IMR-90 (cell line): ENCODE measurements at regions not wholly inside any gene's neighbourhood (a gene's known extent, or its start where the extent isn't known, plus 50 kb on each side); places are given as distances from the start of the nearest gene placed in this dataset.

Source experiments
- ATAC-seq: fragments of 200-7000 bp; cut with Tn5 transposase; 2 replicates; pipeline ENCODE4 v1.9.1; 2020; ENCODE audit warnings: low read depth, mild to moderate bottlenecking, moderate library complexity
- BruUV-seq: library from RNA; stranded (reverse); fragments of 400-500 nt; replicated peaks from 2 replicates; lab custom pipeline; 2021; lab: Mats Ljungman, UMichigan
- CTCF ChIA-PET: fragments of 300-600 bp; formaldehyde crosslinking; extraction: SDS; loops from one replicate; lab custom pipeline; 2021; ENCODE audit warnings: antibody characterized with exemption; lab: Yijun Ruan, JAX
- POLR2A ChIA-PET: fragments of 300-600 bp; sonication (Branson Sonifier 250); formaldehyde crosslinking; loops from one replicate; lab custom pipeline; 2022; ENCODE audit warnings: antibody characterized with exemption; ENCODE audit not compliant: unreplicated experiment; lab: Charles Lee
- DNase-seq: peaks from one replicate; pipeline ENCODE4 v3.0.0; 2013
- H2AFZ ChIP-seq: replicated peaks from 2 replicates; pipeline ENCODE3; 2013; ENCODE audit warnings: low read length, mild to moderate bottlenecking; ENCODE audit not compliant: poor library complexity
- H2AK5ac ChIP-seq: 2 replicates; pipeline ENCODE4 v1.6.1; 2013; ENCODE audit warnings: low read depth, low read length, inconsistent platforms
- H2AK9ac ChIP-seq: replicated peaks from 2 replicates; pipeline ENCODE3; 2013; ENCODE audit warnings: mild to moderate bottlenecking, low read depth, low read length, moderate library complexity; ENCODE audit not compliant: poor library complexity
- H2BK120ac ChIP-seq: 2 replicates; pipeline ENCODE4 v1.6.1; 2013; ENCODE audit warnings: low read depth, low read length, inconsistent platforms
- H2BK15ac ChIP-seq: 3 replicates; pipeline ENCODE4 v1.6.1; 2013; ENCODE audit warnings: low read depth, low read length, inconsistent platforms
- H2BK20ac ChIP-seq: 2 replicates; pipeline ENCODE4 v1.6.1; 2013; ENCODE audit warnings: low read depth, mild to moderate bottlenecking, inconsistent platforms, low read length, moderate library complexity
- H2BK5ac ChIP-seq: 2 replicates; pipeline ENCODE4 v1.6.1; 2013; ENCODE audit warnings: mild to moderate bottlenecking, low read depth, low read length, inconsistent platforms; ENCODE audit not compliant: poor library complexity, severe bottlenecking
- H3K14ac ChIP-seq: replicated peaks from 2 replicates; pipeline ENCODE4 v1.6.1; 2013; ENCODE audit warnings: low read depth, low read length, inconsistent platforms
- H3K18ac ChIP-seq: 2 replicates; pipeline ENCODE4 v1.6.1; 2013; ENCODE audit warnings: low read depth, low read length, control low read depth
- H3K23ac ChIP-seq: 2 replicates; pipeline ENCODE4 v1.6.1; 2013; ENCODE audit warnings: low read depth, low read length, inconsistent platforms
- H3K27ac ChIP-seq: 2 replicates; pipeline ENCODE4 v1.5.1; 2013; ENCODE audit warnings: mild to moderate bottlenecking, control low read depth, low read length; ENCODE audit not compliant: insufficient read depth
- H3K27me3 ChIP-seq: 2 replicates; pipeline ENCODE4 v1.6.1; 2013; ENCODE audit warnings: low read length; ENCODE audit not compliant: control insufficient read depth, insufficient read depth
- H3K36me3 ChIP-seq: 2 replicates; pipeline ENCODE4 v1.6.1; 2013; ENCODE audit warnings: low read length, mixed read lengths; ENCODE audit not compliant: control insufficient read depth, insufficient read depth
- H3K4ac ChIP-seq: 2 replicates; pipeline ENCODE4 v1.6.1; 2013; ENCODE audit warnings: low read depth, low read length, inconsistent platforms
- H3K4me1 ChIP-seq: 2 replicates; pipeline ENCODE4 v1.6.1; 2013; ENCODE audit warnings: low read length, mixed read lengths; ENCODE audit not compliant: control insufficient read depth, insufficient read depth
- H3K4me2 ChIP-seq: 2 replicates; pipeline ENCODE4 v1.6.1; 2013; ENCODE audit warnings: low read depth, mild to moderate bottlenecking, control low read depth, low read length, moderate library complexity
- H3K4me3 ChIP-seq: 2 replicates; pipeline ENCODE4 v1.5.1; 2013; ENCODE audit warnings: low read depth, mild to moderate bottlenecking, control low read depth, low read length, moderate library complexity; ENCODE audit not compliant: insufficient read depth
- H3K56ac ChIP-seq: 2 replicates; pipeline ENCODE4 v1.6.1; 2013; ENCODE audit warnings: low read length, inconsistent platforms; ENCODE audit not compliant: insufficient read depth; ENCODE audit errors: extremely low read depth
- H3K79me1 ChIP-seq, 2 experiments: 2 replicates each; pipeline ENCODE4 v1.6.1; 2013; ENCODE audit warnings: low read length in 2 of 2, inconsistent platforms in 1 of 2, low read depth in 1 of 2
- H3K9ac ChIP-seq: 2 replicates; pipeline ENCODE4 v1.6.1; 2013; ENCODE audit warnings: low read depth, low read length, control low read depth
- H3K9me1 ChIP-seq: 2 replicates; pipeline ENCODE4 v1.6.1; 2013; ENCODE audit warnings: low read length, inconsistent platforms; ENCODE audit not compliant: insufficient read depth
- H3K9me3 ChIP-seq: 2 replicates; pipeline ENCODE4 v1.6.1; 2013; ENCODE audit warnings: low read length; ENCODE audit not compliant: control insufficient read depth, insufficient read depth
- H4K20me1 ChIP-seq: 2 replicates; pipeline ENCODE4 v1.6.1; 2013; ENCODE audit warnings: low read length, inconsistent platforms; ENCODE audit not compliant: insufficient read depth
- H4K5ac ChIP-seq: 2 replicates; pipeline ENCODE4 v1.6.1; 2013; ENCODE audit warnings: mild to moderate bottlenecking, low read depth, low read length, control low read depth
- H4K8ac ChIP-seq, 2 experiments: 2 replicates each; pipeline ENCODE4 v1.6.1; 2013; ENCODE audit warnings: low read depth in 2 of 2, low read length in 2 of 2, control low read depth in 1 of 2, inconsistent platforms in 1 of 2
- H4K91ac ChIP-seq: 2 replicates; pipeline ENCODE4 v1.6.1; 2013; ENCODE audit warnings: low read depth, low read length, inconsistent platforms; ENCODE audit not compliant: insufficient read depth
- BHLHE40 ChIP-seq: fragments of 150-350 bp; IDR thresholded peaks from 2 replicates; pipeline ENCODE4 v1.6.1; 2016; ENCODE audit warnings: mild to moderate bottlenecking, low read depth, low read length
- CEBPB ChIP-seq: IDR thresholded peaks from 2 replicates; pipeline ENCODE4 v1.6.1; 2012; ENCODE audit warnings: low read depth, low read length, improper control_type of control experiment
- CHD1 ChIP-seq: IDR thresholded peaks from 2 replicates; pipeline ENCODE4 v1.6.1; 2012; ENCODE audit warnings: low read depth, low read length, improper control_type of control experiment
- CTCF ChIP-seq: conservative IDR thresholded peaks from 2 replicates; pipeline ENCODE4 v1.5.1; 2012; ENCODE audit warnings: mild to moderate bottlenecking, low read depth, low read length, improper control_type of control experiment
- ELK1 ChIP-seq: fragments of 150-350 bp; IDR thresholded peaks from 2 replicates; pipeline ENCODE4 v1.6.1; 2016; ENCODE audit warnings: low read depth, mild to moderate bottlenecking, low read length, moderate library complexity, borderline replicate concordance
- FOS ChIP-seq: fragments of 150-350 bp; IDR thresholded peaks from 2 replicates; pipeline ENCODE4 v1.6.1; 2016; ENCODE audit warnings: low read depth, low read length
- MAFK ChIP-seq: IDR thresholded peaks from 2 replicates; pipeline ENCODE4 v1.6.1; 2012; ENCODE audit warnings: low read depth, low read length, improper control_type of control experiment
- MAZ ChIP-seq: IDR thresholded peaks from 2 replicates; pipeline ENCODE4 v1.6.1; 2012; ENCODE audit warnings: low read depth, mild to moderate bottlenecking, low read length, improper control_type of control experiment, moderate library complexity, borderline replicate concordance
- MXI1 ChIP-seq: IDR thresholded peaks from 2 replicates; pipeline ENCODE4 v1.6.1; 2012; ENCODE audit warnings: low read depth, mild to moderate bottlenecking, low read length, moderate library complexity, borderline replicate concordance
- NFE2L2 ChIP-seq: fragments of 150-350 bp; IDR thresholded peaks from 2 replicates; pipeline ENCODE4 v1.6.1; 2016; ENCODE audit warnings: low read depth, mild to moderate bottlenecking, low read length
- POLR2A ChIP-seq: IDR thresholded peaks from 2 replicates; pipeline ENCODE4 v1.6.1; 2012; ENCODE audit warnings: mild to moderate bottlenecking, low read depth, low read length
- RAD21 ChIP-seq: IDR thresholded peaks from 2 replicates; pipeline ENCODE4 v1.6.1; 2012; ENCODE audit warnings: low read length, improper control_type of control experiment
- RCOR1 ChIP-seq: IDR thresholded peaks from 2 replicates; pipeline ENCODE4 v1.6.1; 2012; ENCODE audit warnings: mild to moderate bottlenecking, low read length, improper control_type of control experiment; ENCODE audit not compliant: insufficient replicate concordance
- RFX5 ChIP-seq: IDR thresholded peaks from 2 replicates; pipeline ENCODE4 v1.8.0; 2012; ENCODE audit warnings: low read depth, mild to moderate bottlenecking, low read length, moderate library complexity
- SMC3 ChIP-seq: fragments of 150-350 bp; IDR thresholded peaks from 2 replicates; pipeline ENCODE4 v1.6.1; 2016; ENCODE audit warnings: low read depth, mild to moderate bottlenecking, antibody characterized with exemption, low read length, moderate library complexity
- USF2 ChIP-seq: fragments of 150-350 bp; IDR thresholded peaks from 2 replicates; pipeline ENCODE4 v1.6.1; 2017; ENCODE audit warnings: mild to moderate bottlenecking, antibody characterized with exemption, low read length, low read depth
- WGBS, 2 experiments: methylation state at CpG; one replicate each; pipeline versions ENCODE4 v1.1.5 to v1.1.7; 2013; ENCODE audit warnings: missing lambda C conversion rate in 2 of 2; ENCODE audit not compliant: insufficient read length in 1 of 2; ENCODE audit errors: extremely low coverage in 2 of 2; 5-methylcytosine and 5-hydroxymethylcytosine counted together
- dilution Hi-C: fragments of 300-500 bp; cut with HindIII; formaldehyde crosslinking; loops from one replicate; pipeline ENCODE4 v1.14.3; 2018; ENCODE audit warnings: low sequenced_read_pairs; ENCODE audit not compliant: unreplicated experiment
- in situ Hi-C: fragments of 300-500 bp; cut with MboI; formaldehyde crosslinking; loops from 3 replicates; pipeline ENCODE4 v1.14.3; 2019; ENCODE audit warnings: low sequenced_read_pairs, inconsistent platforms, mixed read lengths
- intact Hi-C: fragments of 100-400 bp; cut with micrococcal nuclease; formaldehyde crosslinking; loops from 2 replicates; pipeline ENCODE4 v1.10.0; 2022

GRCh38 chr18:68448736-68449135 lies 266.2 kb downstream of the TMX3 start:
- ChIA-PET POLR2A (no interaction called here), CTCF (no interaction called here)
- peak overlapping the region; percentile 80; the same call in 1 of the 2 replicates for H3K4ac ChIP-seq
- H3K18ac ChIP-seq: peak overlapping the region; percentile 99; the same call in 1 of the 2 replicates
- peak; percentile 86 for DNase-seq
- H3K36me3 ChIP-seq: no peaks in the 10 kb centered on the region
- intact Hi-C loops (no loop called here), in situ Hi-C loops (no loop called here), dilution Hi-C loops (no loop called here)
- WGBS, 2 experiments: no CpG with 5 or more reads among the region's 1 CpG
- BruUV-seq: no TSS peak
- peak overlapping the region in 1 of 2 experiments; percentile 75; a peak in 2 of 4 replicates for H4K8ac ChIP-seq
- no peak for TF ChIP-seq USF2
- TF ChIP-seq POLR2A: no peak
- no peak for TF ChIP-seq CTCF
- no peak for TF ChIP-seq SMC3
- TF ChIP-seq CHD1: no peak
- TF ChIP-seq CEBPB: peak; percentile 36; the same call in 1 of the 2 replicates
- no peak for TF ChIP-seq MAZ
- TF ChIP-seq BHLHE40: no peak
- no peak for TF ChIP-seq MXI1
- TF ChIP-seq ELK1: no peak
- TF ChIP-seq MAFK: peak; percentile 18; the same call in 1 of the 2 replicates
- no peak for TF ChIP-seq RFX5
- no peak for TF ChIP-seq RAD21
- TF ChIP-seq NFE2L2: peak; percentile 54; the same call in 1 of the 2 replicates
- peak; percentile 57; the same call in 1 of the 2 replicates for TF ChIP-seq FOS
- TF ChIP-seq RCOR1: no peak
- H4K91ac ChIP-seq: peak overlapping the region; percentile 75
- H3K4me2 ChIP-seq: peak overlapping the region; percentile 21; the same call in 1 of the 2 replicates
- no peaks in the 10 kb centered on the region for H4K20me1 ChIP-seq
- H2AK9ac ChIP-seq: no peak overlapping the region
- peaks cover 9% of the 10 kb centered on the region; the same call in 1 of the 2 replicates for H3K4me1 ChIP-seq
- ATAC-seq: peak; percentile 56
- no peak overlapping the region for H2AFZ ChIP-seq
- H3K27ac ChIP-seq: peak overlapping the region; percentile 62; the same call in 1 of the 2 replicates
- H2BK5ac ChIP-seq: peak overlapping the region; percentile 94
- no peak overlapping the region for H3K4me3 ChIP-seq
- peak overlapping the region; percentile 14; the same call in 1 of the 2 replicates for H2AK5ac ChIP-seq
- no peaks in the 10 kb centered on the region for H3K27me3 ChIP-seq
- peaks cover 7% of the 10 kb centered on the region for H3K9me1 ChIP-seq
- peak overlapping the region; percentile 49; the same call in 1 of the 2 replicates for H3K23ac ChIP-seq
- H3K9ac ChIP-seq: no peak overlapping the region
- H3K9me3 ChIP-seq: no peaks in the 10 kb centered on the region
- peak overlapping the region; percentile 66; the same call in 1 of the 3 replicates for H2BK15ac ChIP-seq
- peak overlapping the region; percentile 88; the same call in 1 of the 2 replicates for H4K5ac ChIP-seq
- peak overlapping the region; percentile 31; the same call in 1 of the 2 replicates for H3K56ac ChIP-seq
- peak overlapping the region; percentile 92 for H2BK120ac ChIP-seq
- H3K79me1 ChIP-seq: no peaks in the 10 kb centered on the region
- peak overlapping the region; percentile 38 for H3K14ac ChIP-seq
- peak overlapping the region; percentile 95 for H2BK20ac ChIP-seq
